ENCODE measurements at regions not wholly inside any gene's neighbourhood (a gene's known extent, or its start where the extent isn't known, plus 50 kb on each side); places are given as distances from the start of the nearest gene placed in this dataset.

GRCh38 chr12:4045786-4046494, 172.7 kb upstream of the PARP11 start:
- Mint-ChIP-seq H3K4me3 (ENCODE audit: unreplicated experiment) (no peak overlapping the region), H3K27me3 (ENCODE audit: low read depth) (peaks cover 72% of the 10 kb centered on the region), H3K27ac (ENCODE audit: unreplicated experiment) (no peak overlapping the region), H3K36me3 (ENCODE audit: low read depth) (no peaks in the 10 kb centered on the region), H3K9me3 (ENCODE audit: low read depth) (no peaks in the 10 kb centered on the region), H3K4me1 (ENCODE audit: low read depth) (no peaks in the 10 kb centered on the region)
- TF ChIP-seq CTCF (IDR thresholded peaks at IDR 0.05): no peak
- DNase-seq (ENCODE audit: low spot score): no peak

- Mint-ChIP-seq H3K27me3 (ENCODE audit: low read depth) (peaks cover 77% of the 10 kb centered on the region), H3K4me3 (ENCODE audit: unreplicated experiment) (no peak overlapping the region), H3K27ac (ENCODE audit: unreplicated experiment) (no peak overlapping the region), H3K36me3 (ENCODE audit: low read depth) (no peaks in the 10 kb centered on the region), H3K4me1 (ENCODE audit: low read depth) (no peaks in the 10 kb centered on the region), H3K9me3 (ENCODE audit: low read depth) (no peaks in the 10 kb centered on the region)
- no peak for TF ChIP-seq CTCF (IDR thresholded peaks at IDR 0.05)
- no peak for DNase-seq (ENCODE audit: low spot score)
These were observed 171.8 kb upstream of the PARP11 start for GRCh38 chr12:4044736-4045730.

GRCh38 chr12:4044101-4044500, 170.9 kb upstream of the PARP11 start:
- TF ChIP-seq CTCF (IDR thresholded peaks at IDR 0.05): no peak
- Mint-ChIP-seq H3K36me3 (ENCODE audit: low read depth) (no peaks in the 10 kb centered on the region), H3K27me3 (ENCODE audit: low read depth) (peaks cover 77% of the 10 kb centered on the region), H3K4me1 (ENCODE audit: low read depth) (no peaks in the 10 kb centered on the region), H3K9me3 (ENCODE audit: low read depth) (no peaks in the 10 kb centered on the region), H3K27ac (ENCODE audit: unreplicated experiment) (no peak overlapping the region), H3K4me3 (ENCODE audit: unreplicated experiment) (no peak overlapping the region)
- no peak for DNase-seq (ENCODE audit: low spot score)

- no peak for TF ChIP-seq CTCF (IDR thresholded peaks at IDR 0.05)
- H3K9me3 Mint-ChIP-seq (ENCODE audit: low read depth): no peaks in the 10 kb centered on the region
- H3K4me1 Mint-ChIP-seq (ENCODE audit: low read depth): peaks cover 3% of the 10 kb centered on the region
- DNase-seq (ENCODE audit: low spot score): no peak
- peaks cover 74% of the 10 kb centered on the region for H3K27me3 Mint-ChIP-seq (ENCODE audit: low read depth)
- H3K4me3 Mint-ChIP-seq (ENCODE audit: unreplicated experiment): no peak overlapping the region
- H3K27ac Mint-ChIP-seq (ENCODE audit: unreplicated experiment): no peak overlapping the region
- H3K36me3 Mint-ChIP-seq (ENCODE audit: low read depth): no peaks in the 10 kb centered on the region
These were observed 168.1 kb upstream of the PARP11 start for GRCh38 chr12:4041187-4041885.

GRCh38 chr12:4039931-4040330, 166.7 kb upstream of the PARP11 start:
- H3K27me3 Mint-ChIP-seq (ENCODE audit: low read depth): peaks cover 76% of the 10 kb centered on the region
- peaks cover 6% of the 10 kb centered on the region for H3K4me1 Mint-ChIP-seq (ENCODE audit: low read depth)
- no peak overlapping the region for H3K27ac Mint-ChIP-seq (ENCODE audit: unreplicated experiment)
- DNase-seq (ENCODE audit: low spot score): no peak
- H3K9me3 Mint-ChIP-seq (ENCODE audit: low read depth): no peaks in the 10 kb centered on the region
- H3K4me3 Mint-ChIP-seq (ENCODE audit: unreplicated experiment): no peak overlapping the region
- H3K36me3 Mint-ChIP-seq (ENCODE audit: low read depth): no peaks in the 10 kb centered on the region
- no peak for TF ChIP-seq CTCF (IDR thresholded peaks at IDR 0.05)
